ENCODE measurements at regions not wholly inside any gene's neighbourhood (a gene's known extent, or its start where the extent isn't known, plus 50 kb on each side); places are given as distances from the start of the nearest gene placed in this dataset.

DNA sequence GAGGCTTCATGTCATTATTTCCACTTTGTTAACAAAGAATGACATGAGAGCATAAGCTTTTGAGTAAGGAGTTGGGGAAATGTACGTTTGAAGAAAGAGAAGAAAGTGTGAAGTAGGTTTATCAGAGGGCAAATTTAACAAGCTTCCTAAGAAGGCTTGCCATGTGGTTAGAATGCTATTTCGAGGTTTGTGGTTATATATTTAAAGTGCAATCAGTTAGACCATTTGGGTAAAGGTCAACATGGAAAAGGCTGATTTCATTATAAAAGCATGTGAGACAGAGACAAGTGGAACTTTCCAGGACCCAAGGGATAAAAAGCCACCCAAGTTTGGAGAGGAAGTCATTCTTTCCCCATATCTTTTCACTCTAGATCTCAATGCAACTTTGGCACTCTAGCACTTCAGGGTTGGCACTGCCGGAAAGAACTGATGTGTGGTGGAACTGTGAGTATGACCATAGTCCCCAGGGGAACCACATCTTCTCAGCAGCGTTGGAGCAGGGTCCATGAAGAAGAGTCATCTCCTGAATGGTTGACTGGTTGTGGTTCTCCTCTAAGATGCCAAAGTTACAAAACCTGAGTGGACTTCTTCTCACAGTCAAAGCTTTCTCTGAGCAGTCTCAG, 529.9 kb downstream of the MID1IP1 start:
- TF ChIP-seq, protein P1, sequence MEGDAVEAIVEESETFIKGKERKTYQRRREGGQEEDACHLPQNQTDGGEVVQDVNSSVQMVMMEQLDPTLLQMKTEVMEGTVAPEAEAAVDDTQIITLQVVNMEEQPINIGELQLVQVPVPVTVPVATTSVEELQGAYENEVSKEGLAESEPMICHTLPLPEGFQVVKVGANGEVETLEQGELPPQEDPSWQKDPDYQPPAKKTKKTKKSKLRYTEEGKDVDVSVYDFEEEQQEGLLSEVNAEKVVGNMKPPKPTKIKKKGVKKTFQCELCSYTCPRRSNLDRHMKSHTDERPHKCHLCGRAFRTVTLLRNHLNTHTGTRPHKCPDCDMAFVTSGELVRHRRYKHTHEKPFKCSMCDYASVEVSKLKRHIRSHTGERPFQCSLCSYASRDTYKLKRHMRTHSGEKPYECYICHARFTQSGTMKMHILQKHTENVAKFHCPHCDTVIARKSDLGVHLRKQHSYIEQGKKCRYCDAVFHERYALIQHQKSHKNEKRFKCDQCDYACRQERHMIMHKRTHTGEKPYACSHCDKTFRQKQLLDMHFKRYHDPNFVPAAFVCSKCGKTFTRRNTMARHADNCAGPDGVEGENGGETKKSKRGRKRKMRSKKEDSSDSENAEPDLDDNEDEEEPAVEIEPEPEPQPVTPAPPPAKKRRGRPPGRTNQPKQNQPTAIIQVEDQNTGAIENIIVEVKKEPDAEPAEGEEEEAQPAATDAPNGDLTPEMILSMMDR (IDR thresholded peaks at IDR 0.05), result no peak
- Histone ChIP-seq H3K36me3 (no peaks in the 10 kb centered on the region), H3K27me3 (replicated peaks; ENCODE audit: insufficient read depth) (no peaks in the 10 kb centered on the region), H3K4me1 (ENCODE audit: control insufficient read depth in 1 of 2, low read depth in 2 of 2) (peaks cover 0 to 29% of the 10 kb centered on the region in 2 donors), H3K27ac (peak overlapping the region in 1 of 2 donors; percentile 49), H3K9me3 (no peaks in the 10 kb centered on the region), H3K4me3 (no peak overlapping the region)
- no peak for ATAC-seq (ENCODE audit: insufficient number of reproducible peaks, low FRiP score, low read depth)
- no peak for DNase-seq (ENCODE audit: low spot score)

DNA sequence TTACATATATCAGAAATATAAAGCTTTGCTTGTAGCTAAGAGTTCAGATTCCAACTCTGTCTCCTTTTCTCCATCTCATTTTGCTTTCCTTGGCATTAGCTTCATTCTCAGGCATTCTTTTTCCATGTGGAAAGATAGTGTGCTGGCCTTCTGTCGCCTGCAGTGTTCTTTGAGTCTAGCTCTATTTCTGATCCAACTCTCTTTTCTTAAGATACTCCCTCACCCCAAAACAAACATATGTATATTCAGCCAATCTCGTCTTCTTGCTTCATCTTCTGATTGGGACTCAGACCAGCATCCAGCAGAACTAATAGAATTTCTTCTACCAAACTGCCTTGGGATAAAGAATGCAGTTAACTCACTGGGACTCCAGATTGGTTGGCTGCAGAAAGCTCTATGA, 532.2 kb downstream of the MID1IP1 start:
- no peaks in the 10 kb centered on the region for H3K9me3 ChIP-seq
- peak overlapping the region in 1 of 2 donors; percentile 21 for H3K27ac ChIP-seq
- H3K36me3 ChIP-seq, result no peaks in the 10 kb centered on the region
- TF ChIP-seq, protein P1 (IDR thresholded peaks at IDR 0.05), result no peak
- H3K27me3 ChIP-seq (replicated peaks; ENCODE audit: insufficient read depth), result no peaks in the 10 kb centered on the region
- H3K4me1 ChIP-seq (ENCODE audit: control insufficient read depth in 1 of 2, low read depth in 2 of 2), result peaks cover 3 to 47% of the 10 kb centered on the region in 2 donors
- H3K4me3 ChIP-seq, result no peak overlapping the region
- ATAC-seq (ENCODE audit: insufficient number of reproducible peaks, low FRiP score, low read depth) (no peak), DNase-seq (ENCODE audit: low spot score) (no peak)

DNA sequence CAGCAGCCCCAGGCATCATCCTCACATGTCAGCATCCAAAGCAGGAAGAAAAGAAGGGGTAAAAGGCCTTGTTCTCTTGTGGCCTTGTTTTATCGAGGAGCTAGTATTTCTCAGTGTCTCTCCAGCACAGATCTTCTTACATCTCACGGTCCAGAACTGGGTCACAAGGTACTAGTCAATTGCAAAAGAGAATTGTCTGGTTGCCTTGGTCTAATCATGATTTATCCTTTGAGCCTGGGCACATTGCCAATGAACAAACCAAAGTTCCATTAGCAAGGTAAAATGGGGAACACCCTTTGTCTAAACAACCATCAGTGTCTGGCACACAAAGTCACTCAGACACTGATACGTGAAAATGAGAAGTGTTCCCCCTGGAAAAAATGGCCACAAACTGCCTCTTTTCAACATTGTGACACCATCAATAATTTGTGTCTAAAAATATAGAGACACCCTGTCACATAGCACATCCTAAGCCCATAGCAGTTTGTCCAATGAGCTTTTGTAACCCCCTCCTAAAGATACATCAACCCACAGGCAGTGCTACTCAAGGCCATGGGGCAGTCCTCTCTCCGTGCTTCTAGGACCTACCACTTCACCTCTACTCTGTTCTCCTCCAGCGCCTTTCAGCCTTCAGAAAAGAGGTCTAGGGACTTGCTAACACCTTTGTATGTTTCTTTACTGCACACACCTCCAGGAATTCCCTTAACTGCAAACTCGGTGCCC, 534.4 kb downstream of the MID1IP1 start:
- ATAC-seq (ENCODE audit: insufficient number of reproducible peaks, low FRiP score, low read depth) (no peak), DNase-seq (ENCODE audit: low spot score) (no peak)
- Histone ChIP-seq H3K4me3 (no peak overlapping the region), H3K27ac (peak overlapping the region in 1 of 2 donors; percentile 63), H3K4me1 (ENCODE audit: control insufficient read depth in 1 of 2, low read depth in 2 of 2) (peaks cover 3 to 47% of the 10 kb centered on the region in 2 donors), H3K36me3 (no peaks in the 10 kb centered on the region), H3K9me3 (no peaks in the 10 kb centered on the region), H3K27me3 (replicated peaks; ENCODE audit: insufficient read depth) (no peaks in the 10 kb centered on the region)
- TF ChIP-seq, protein P1 (IDR thresholded peaks at IDR 0.05), result no peak

DNA sequence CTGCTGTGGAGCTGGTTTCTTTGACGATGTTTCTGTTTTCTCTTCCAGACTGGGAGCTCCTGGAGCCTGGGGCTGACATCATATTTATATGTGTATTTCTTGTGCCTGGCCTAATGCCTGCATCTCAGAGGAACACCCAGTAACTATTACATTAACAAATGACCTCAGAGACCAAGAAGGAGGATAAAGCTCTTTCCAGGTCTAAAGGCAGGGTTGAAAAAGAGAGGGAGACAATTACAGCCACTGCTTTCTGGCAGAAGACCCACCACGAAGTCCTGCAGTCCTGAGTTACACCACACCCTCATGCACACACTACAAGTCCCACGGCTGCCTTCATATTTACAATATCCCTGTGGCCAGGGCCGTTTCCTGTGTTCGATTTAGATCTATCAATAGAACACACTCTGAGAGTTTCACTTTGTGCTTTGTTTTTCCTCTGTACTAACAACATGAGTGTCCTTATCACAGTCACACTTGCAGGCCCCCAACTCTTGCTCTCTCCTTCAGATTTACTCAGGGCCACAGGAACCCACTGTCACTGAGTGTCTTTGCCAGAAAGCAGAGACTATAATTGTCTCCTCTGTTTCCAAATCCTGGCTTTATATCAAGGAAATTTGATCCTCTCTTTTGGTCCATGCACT, 535.5 kb downstream of the MID1IP1 start:
- TF ChIP-seq, protein P1 (IDR thresholded peaks at IDR 0.05), result no peak
- Histone ChIP-seq H3K9me3 (no peaks in the 10 kb centered on the region), H3K4me3 (peak overlapping the region; percentile 37), H3K36me3 (no peaks in the 10 kb centered on the region), H3K27ac (peak overlapping the region; percentile 63), H3K27me3 (replicated peaks; ENCODE audit: insufficient read depth) (no peaks in the 10 kb centered on the region), H3K4me1 (ENCODE audit: control insufficient read depth in 1 of 2, low read depth in 2 of 2) (peaks cover 3 to 47% of the 10 kb centered on the region in 2 donors)
- peak; percentile 60 for ATAC-seq (ENCODE audit: insufficient number of reproducible peaks, low FRiP score, low read depth)
- DNase-seq (ENCODE audit: low spot score), result no peak

DNA sequence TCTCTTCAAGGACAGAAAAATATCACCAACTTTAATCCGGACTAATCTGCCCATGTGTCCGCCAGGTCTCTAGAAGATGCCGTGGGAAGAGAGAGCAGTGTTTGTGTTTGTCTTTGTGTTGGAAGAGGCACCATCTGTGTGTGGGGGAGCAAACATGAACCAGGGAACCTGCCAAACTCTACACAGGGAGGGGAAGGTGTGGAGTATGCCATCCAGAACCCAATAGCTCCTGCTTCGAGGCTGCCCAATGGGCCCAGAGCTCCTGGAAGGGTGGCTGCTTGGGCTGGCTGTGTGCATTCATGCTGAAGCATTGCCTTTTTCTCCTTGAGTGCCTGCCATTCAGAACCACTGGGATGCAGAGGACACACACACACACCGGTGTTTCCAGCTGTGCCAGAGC, 536.2 kb downstream of the MID1IP1 start:
- no peak for ATAC-seq (ENCODE audit: insufficient number of reproducible peaks, low FRiP score, low read depth)
- TF ChIP-seq, protein P1 (IDR thresholded peaks at IDR 0.05), result no peak
- H3K27ac ChIP-seq, result peak overlapping the region; percentile 63

More for the DNA sequence above, 536.2 kb downstream of the MID1IP1 start:
- H3K4me3 ChIP-seq, result no peak overlapping the region
- no peak for DNase-seq (ENCODE audit: low spot score)
- H3K9me3 ChIP-seq, result no peaks in the 10 kb centered on the region
- peaks cover 3 to 47% of the 10 kb centered on the region in 2 donors for H3K4me1 ChIP-seq (ENCODE audit: control insufficient read depth in 1 of 2, low read depth in 2 of 2)
- no peaks in the 10 kb centered on the region for H3K27me3 ChIP-seq (replicated peaks; ENCODE audit: insufficient read depth)
- no peaks in the 10 kb centered on the region for H3K36me3 ChIP-seq
